ENCODE measurements at regions not wholly inside any gene's neighbourhood (a gene's known extent, or its start where the extent isn't known, plus 50 kb on each side); places are given as distances from the start of the nearest gene placed in this dataset.

- RAD21 ChIA-PET (ENCODE audit: unreplicated experiment), result no interaction called here
- Histone ChIP-seq H3K27me3 (replicated peaks in 1 of 2; ENCODE audit: control insufficient read depth in 2 of 2, insufficient read depth in 2 of 2, low read length in 1 of 2) (no peaks in the 10 kb centered on the region; a peak in 2 of 4 replicates), H3K36me3 (ENCODE audit: control insufficient read depth in 2 of 2, insufficient read depth in 2 of 2, low read length in 1 of 2) (no peaks in the 10 kb centered on the region), H3K9me3 (replicated peaks; ENCODE audit: control insufficient read depth, insufficient read depth, low read length) (no peaks in the 10 kb centered on the region), H3K27ac (ENCODE audit: control insufficient read depth, insufficient read depth) (no peak overlapping the region), H2AFZ (ENCODE audit: control insufficient read depth, low read depth, low read length) (no peak overlapping the region), H3K79me2 (ENCODE audit: control insufficient read depth, insufficient read depth, low read length) (no peaks in the 10 kb centered on the region), H3K4me3 (no peak overlapping the region), H3K4me1 (ENCODE audit: control insufficient read depth, insufficient read depth, low read length) (no peaks in the 10 kb centered on the region), H3K4me2 (ENCODE audit: control insufficient read depth, insufficient read depth) (no peak overlapping the region), H3K9ac (ENCODE audit: control insufficient read depth, insufficient read depth, low read length) (no peak overlapping the region), H4K20me1 (ENCODE audit: control insufficient read depth, insufficient read depth) (no peaks in the 10 kb centered on the region)
- FAIRE-seq (no peak), DNase-seq (ENCODE audit: low read depth, low spot score) (no peak), ATAC-seq (no peak)
- POLR2A ChIA-PET, result no interaction called here
- TF ChIP-seq PBX3 (IDR thresholded peaks at IDR 0.05; ENCODE audit: insufficient replicate concordance, low read depth, low read length) (no peak), CEBPB (IDR thresholded peaks at IDR 0.05; ENCODE audit: borderline replicate concordance in 1 of 2, low read depth in 2 of 2, low read length in 2 of 2) (no peak), STAT3 (IDR thresholded peaks at IDR 0.05; ENCODE audit: low read depth, low read length) (no peak), ATF2 (IDR thresholded peaks at IDR 0.05; ENCODE audit: low read length) (no peak), YY1 (IDR thresholded peaks at IDR 0.05; ENCODE audit: low read depth, low read length) (no peak)
- CTCF ChIA-PET, result no interaction called here
- 0% methylated on average over 1 of the region's 1 CpG for WGBS (ENCODE audit: insufficient coverage, insufficient replicate concordance, low lambda C conversion rate, missing lambda C conversion rate)
- BruUV-seq (replicated peaks), result no TSS peak
- intact Hi-C loops (cut with micrococcal nuclease; ENCODE audit: unreplicated experiment) (no loop called here), in situ Hi-C loops (cut with MboI) (no loop called here)
- SMC1A ChIA-PET (ENCODE audit: uncharacterized antibody, unreplicated experiment), result no interaction called here
Measured at GRCh38 chr12:13340149-13340548, 143.6 kb downstream of the EMP1 start.

- Histone ChIP-seq H3K36me3 (ENCODE audit: control insufficient read depth in 2 of 2, insufficient read depth in 2 of 2, low read length in 1 of 2) (no peaks in the 10 kb centered on the region), H3K9ac (ENCODE audit: control insufficient read depth, insufficient read depth, low read length) (no peak overlapping the region), H3K27me3 (replicated peaks in 1 of 2; ENCODE audit: control insufficient read depth in 2 of 2, insufficient read depth in 2 of 2, low read length in 1 of 2) (no peaks in the 10 kb centered on the region; a peak in 2 of 4 replicates), H2AFZ (ENCODE audit: control insufficient read depth, low read depth, low read length) (no peak overlapping the region), H3K27ac (ENCODE audit: control insufficient read depth, insufficient read depth) (no peak overlapping the region), H3K79me2 (ENCODE audit: control insufficient read depth, insufficient read depth, low read length) (no peaks in the 10 kb centered on the region), H4K20me1 (ENCODE audit: control insufficient read depth, insufficient read depth) (no peaks in the 10 kb centered on the region), H3K4me3 (no peak overlapping the region), H3K9me3 (replicated peaks; ENCODE audit: control insufficient read depth, insufficient read depth, low read length) (no peaks in the 10 kb centered on the region), H3K4me1 (ENCODE audit: control insufficient read depth, insufficient read depth, low read length) (no peaks in the 10 kb centered on the region), H3K4me2 (ENCODE audit: control insufficient read depth, insufficient read depth) (no peak overlapping the region)
- intact Hi-C loops (cut with micrococcal nuclease; ENCODE audit: unreplicated experiment) (no loop called here), in situ Hi-C loops (cut with MboI) (no loop called here)
- no TSS peak for BruUV-seq (replicated peaks)
- ChIA-PET POLR2A (no interaction called here), SMC1A (ENCODE audit: uncharacterized antibody, unreplicated experiment) (no interaction called here), RAD21 (ENCODE audit: unreplicated experiment) (interaction anchor here (0.7 kb wide), 1 partner anchor 158 kb away, joined by 3 read pairs; no protein-coding TSS in a partner anchor), CTCF (interaction anchor here (0.6 kb wide), 1 partner anchor 14 kb away, joined by 3 read pairs; no protein-coding TSS in a partner anchor)
- ATAC-seq, result no peak
- DNase-seq (ENCODE audit: low read depth, low spot score), result no peak
- FAIRE-seq, result no peak
- WGBS (ENCODE audit: insufficient coverage, insufficient replicate concordance, low lambda C conversion rate, missing lambda C conversion rate), result 30% methylated on average over 1 of the region's 1 CpG
- no peak for TF ChIP-seq FOS (IDR thresholded peaks at IDR 0.05; ENCODE audit: borderline replicate concordance, extremely low read depth, insufficient read length)
- no peak for TF ChIP-seq YY1 (IDR thresholded peaks at IDR 0.05; ENCODE audit: low read depth, low read length)
- no peak for TF ChIP-seq BCLAF1 (IDR thresholded peaks at IDR 0.05)
- no peak for TF ChIP-seq PAX5 (IDR thresholded peaks at IDR 0.05; ENCODE audit: borderline replicate concordance, low read depth, low read length)
- TF ChIP-seq PML (IDR thresholded peaks at IDR 0.05; ENCODE audit: low read length), result no peak
- no peak for TF ChIP-seq HSF1 (IDR thresholded peaks at IDR 0.05; ENCODE audit: low read depth, low read length)
- TF ChIP-seq HDAC2 (IDR thresholded peaks at IDR 0.05), result no peak
Measured at GRCh38 chr12:13339538-13339937, 143.0 kb downstream of the EMP1 start.

All from GM12878 (cell line).